ENCODE measurements at regions not wholly inside any gene's neighbourhood (a gene's known extent, or its start where the extent isn't known, plus 50 kb on each side); places are given as distances from the start of the nearest gene placed in this dataset.

DNA sequence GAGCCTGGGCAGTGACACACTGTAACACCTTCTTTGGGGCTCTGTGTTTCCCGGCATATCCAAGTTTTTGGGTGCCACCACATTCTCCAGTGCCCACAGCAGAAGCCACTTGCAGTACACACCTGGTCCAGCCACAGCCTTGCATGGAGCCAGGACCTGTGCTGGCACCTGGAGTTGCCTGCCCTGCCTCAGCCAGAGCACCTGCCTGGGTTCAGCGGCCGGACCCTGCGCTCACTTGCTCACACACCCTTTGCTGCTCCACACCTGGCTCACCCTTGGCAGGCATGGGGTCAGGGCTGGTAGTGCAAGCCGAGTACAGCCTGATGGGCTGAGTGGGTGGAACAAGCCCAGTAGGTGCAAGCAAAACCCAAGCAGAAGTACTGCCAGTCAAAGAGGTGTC is 1511.1 kb downstream of the TECRL start:
- H3K36me3 ChIP-seq (ENCODE audit: control insufficient read depth in 2 of 2, insufficient read depth in 2 of 2, low read length in 1 of 2): no peaks in the 10 kb centered on the region
- H3K27ac ChIP-seq (ENCODE audit: low read depth in 1 of 2, low read length in 1 of 2): no peak overlapping the region
- peaks cover 2 to 18% of the 10 kb centered on the region in 2 donors for H3K9me3 ChIP-seq (ENCODE audit: control insufficient read depth in 2 of 2, insufficient read depth in 1 of 2, low read length in 1 of 2)
- H3K27me3 ChIP-seq (ENCODE audit: control insufficient read depth in 2 of 2, insufficient read depth in 1 of 2, low read length in 1 of 2): no peaks in the 10 kb centered on the region
- no peak for DNase-seq (ENCODE audit: low read depth in 6 of 9, low spot score in 9 of 9)
- no peaks in the 10 kb centered on the region for H3K4me1 ChIP-seq (ENCODE audit: control insufficient read depth in 2 of 2, insufficient read depth in 2 of 2, low read length in 2 of 2)
- no peak overlapping the region for H3K4me3 ChIP-seq (ENCODE audit: low read length in 2 of 2)
- 79% methylated on average over 5 of the region's 5 CpGs for WGBS

DNA sequence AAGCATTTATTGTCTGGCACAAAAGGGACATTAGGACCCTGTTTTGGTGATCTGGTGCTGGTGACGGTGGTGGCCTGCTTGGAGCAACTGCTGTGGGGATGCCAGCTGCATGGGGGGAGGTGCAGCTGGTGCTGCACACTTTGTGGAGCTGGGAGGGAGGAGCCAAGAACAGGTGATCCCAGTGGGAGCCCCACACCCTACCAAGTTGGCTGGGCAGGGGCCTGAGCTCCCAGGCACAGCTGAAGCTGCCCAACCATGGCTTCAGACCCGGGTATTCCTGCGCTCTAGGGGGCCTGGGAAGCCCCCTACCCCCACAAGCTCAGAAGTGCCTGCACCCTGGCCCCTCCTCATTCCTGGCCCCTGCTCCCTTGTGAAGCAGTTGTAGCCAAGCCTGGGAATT is 1512.5 kb downstream of the TECRL start:
- 87% methylated on average over 3 of the region's 3 CpGs for whole genome bisulfite sequencing
- no peak for DNase-seq (ENCODE audit: low read depth in 6 of 9, low spot score in 9 of 9)
- no peaks in the 10 kb centered on the region for H3K36me3 ChIP-seq (ENCODE audit: control insufficient read depth in 2 of 2, insufficient read depth in 2 of 2, low read length in 1 of 2)
- no peaks in the 10 kb centered on the region for H3K27me3 ChIP-seq (ENCODE audit: control insufficient read depth in 2 of 2, insufficient read depth in 1 of 2, low read length in 1 of 2)
- no peaks in the 10 kb centered on the region for H3K4me1 ChIP-seq (ENCODE audit: control insufficient read depth in 2 of 2, insufficient read depth in 2 of 2, low read length in 2 of 2)
- H3K4me3 ChIP-seq (ENCODE audit: low read length in 2 of 2): no peak overlapping the region
- H3K9me3 ChIP-seq (ENCODE audit: control insufficient read depth in 2 of 2, insufficient read depth in 1 of 2, low read length in 1 of 2): peaks cover 2 to 18% of the 10 kb centered on the region in 2 donors
- no peak overlapping the region for H3K27ac ChIP-seq (ENCODE audit: low read depth in 1 of 2, low read length in 1 of 2)

DNA sequence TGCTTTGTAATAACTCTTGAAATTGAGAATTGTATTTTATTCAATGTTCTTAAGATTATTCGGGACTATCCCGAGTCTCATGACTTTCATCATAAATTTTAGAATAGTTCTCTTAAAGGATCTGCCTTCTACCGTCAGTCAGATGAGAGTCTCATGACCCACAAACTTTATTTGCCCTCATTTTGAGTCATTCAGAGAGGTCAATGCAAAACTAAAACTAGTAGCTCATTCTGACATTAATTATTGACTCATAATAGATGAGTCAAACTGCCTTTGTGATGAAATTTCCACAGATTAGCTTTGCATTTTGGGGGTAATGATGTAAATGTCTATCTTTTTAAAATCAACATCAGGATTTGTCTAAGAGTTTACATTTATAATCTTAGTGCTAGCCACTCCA is 1527.3 kb downstream of the TECRL start:
- Histone ChIP-seq H3K9me3 (ENCODE audit: control insufficient read depth in 2 of 2, insufficient read depth in 1 of 2, low read length in 1 of 2) (no peaks in the 10 kb centered on the region), H3K4me1 (ENCODE audit: control insufficient read depth in 2 of 2, insufficient read depth in 2 of 2, low read length in 2 of 2) (no peaks in the 10 kb centered on the region), H3K27me3 (ENCODE audit: control insufficient read depth in 2 of 2, insufficient read depth in 1 of 2, low read length in 1 of 2) (no peaks in the 10 kb centered on the region), H3K4me3 (ENCODE audit: low read length in 2 of 2) (no peak overlapping the region), H3K36me3 (ENCODE audit: control insufficient read depth in 2 of 2, insufficient read depth in 2 of 2, low read length in 1 of 2) (no peaks in the 10 kb centered on the region), H3K27ac (ENCODE audit: low read depth in 1 of 2, low read length in 1 of 2) (no peak overlapping the region)
- no peak for DNase-seq (ENCODE audit: low read depth in 6 of 9, low spot score in 9 of 9)
- 91% methylated on average over 3 of the region's 3 CpGs for WGBS

DNA sequence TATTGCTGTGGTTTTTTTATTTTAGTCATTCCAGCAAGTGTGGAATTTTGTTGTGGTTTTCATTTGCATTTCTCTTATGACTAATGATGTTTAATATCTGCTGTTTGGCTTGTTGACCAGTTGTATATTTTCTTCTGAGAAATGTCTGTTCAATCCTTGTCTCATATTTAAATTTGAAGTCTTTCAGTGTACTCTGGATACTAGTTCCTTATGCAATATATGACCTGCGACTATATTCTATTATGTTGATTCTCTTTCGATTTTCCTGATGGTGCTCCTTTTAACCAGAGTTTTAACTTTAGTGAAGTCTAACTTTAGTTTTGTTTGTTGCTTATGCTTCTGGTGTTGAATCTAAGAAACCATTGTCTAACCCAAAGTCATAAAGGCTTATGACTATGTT is 1528.0 kb downstream of the TECRL start:
- no peaks in the 10 kb centered on the region for H3K27me3 ChIP-seq (ENCODE audit: control insufficient read depth in 2 of 2, insufficient read depth in 1 of 2, low read length in 1 of 2)
- no peak overlapping the region for H3K4me3 ChIP-seq (ENCODE audit: low read length in 2 of 2)
- no peaks in the 10 kb centered on the region for H3K36me3 ChIP-seq (ENCODE audit: control insufficient read depth in 2 of 2, insufficient read depth in 2 of 2, low read length in 1 of 2)
- no peaks in the 10 kb centered on the region for H3K9me3 ChIP-seq (ENCODE audit: control insufficient read depth in 2 of 2, insufficient read depth in 1 of 2, low read length in 1 of 2)
- no peaks in the 10 kb centered on the region for H3K4me1 ChIP-seq (ENCODE audit: control insufficient read depth in 2 of 2, insufficient read depth in 2 of 2, low read length in 2 of 2)
- DNase-seq (ENCODE audit: low read depth in 6 of 9, low spot score in 9 of 9): no peak
- 91% methylated on average over 2 of the region's 2 CpGs for WGBS
- H3K27ac ChIP-seq (ENCODE audit: low read depth in 1 of 2, low read length in 1 of 2): no peak overlapping the region

DNA sequence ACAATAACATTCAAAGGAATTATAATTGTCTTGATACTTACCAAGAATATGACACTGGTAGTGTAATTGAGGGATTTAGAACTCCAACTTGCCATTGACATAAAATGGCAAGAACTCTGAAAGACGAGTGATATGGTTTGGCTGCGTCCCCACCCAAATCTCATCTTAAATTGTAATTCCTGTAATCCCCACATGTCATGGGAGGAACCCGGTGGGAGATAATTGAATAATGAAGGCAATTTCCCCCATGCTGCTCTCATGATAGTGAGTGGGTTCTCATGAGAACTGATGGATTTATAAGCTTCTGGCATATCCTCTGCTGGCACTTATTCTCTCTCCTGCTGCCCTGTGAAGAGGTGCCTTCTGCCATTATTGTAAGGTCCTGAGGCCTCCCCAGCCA is 1536.4 kb downstream of the TECRL start:
- 96% methylated on average over 3 of the region's 3 CpGs for WGBS
- no peak for DNase-seq (ENCODE audit: low read depth in 6 of 9, low spot score in 9 of 9)
- no peaks in the 10 kb centered on the region for H3K4me1 ChIP-seq (ENCODE audit: control insufficient read depth in 2 of 2, insufficient read depth in 2 of 2, low read length in 2 of 2)
- no peaks in the 10 kb centered on the region for H3K27me3 ChIP-seq (ENCODE audit: control insufficient read depth in 2 of 2, insufficient read depth in 1 of 2, low read length in 1 of 2)
- H3K4me3 ChIP-seq (ENCODE audit: low read length in 2 of 2): no peak overlapping the region
- no peaks in the 10 kb centered on the region for H3K9me3 ChIP-seq (ENCODE audit: control insufficient read depth in 2 of 2, insufficient read depth in 1 of 2, low read length in 1 of 2)
- H3K27ac ChIP-seq (ENCODE audit: low read depth in 1 of 2, low read length in 1 of 2): no peak overlapping the region
- H3K36me3 ChIP-seq (ENCODE audit: control insufficient read depth in 2 of 2, insufficient read depth in 2 of 2, low read length in 1 of 2): no peaks in the 10 kb centered on the region

DNA sequence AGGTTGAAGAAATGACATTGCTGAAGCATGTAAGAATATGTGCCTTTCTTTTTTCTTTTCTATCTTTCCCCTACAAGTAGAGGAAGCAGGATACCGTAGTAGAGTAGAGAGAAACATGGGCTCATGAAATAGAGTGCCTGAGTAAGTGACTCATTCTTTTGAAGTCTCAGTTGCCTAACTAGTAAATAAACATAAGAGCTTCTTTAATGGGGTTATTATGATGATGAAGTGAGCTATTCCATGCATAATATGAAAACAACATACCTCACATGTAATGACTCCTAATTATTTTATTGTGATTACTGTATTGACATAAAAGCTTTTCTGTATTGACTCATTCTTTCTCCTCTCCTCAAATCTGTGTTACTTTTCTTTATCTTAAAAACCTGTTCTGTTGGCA is 1538.2 kb downstream of the TECRL start:
- Histone ChIP-seq H3K9me3 (ENCODE audit: control insufficient read depth in 2 of 2, insufficient read depth in 1 of 2, low read length in 1 of 2) (no peaks in the 10 kb centered on the region), H3K36me3 (ENCODE audit: control insufficient read depth in 2 of 2, insufficient read depth in 2 of 2, low read length in 1 of 2) (no peaks in the 10 kb centered on the region), H3K4me1 (ENCODE audit: control insufficient read depth in 2 of 2, insufficient read depth in 2 of 2, low read length in 2 of 2) (no peaks in the 10 kb centered on the region), H3K4me3 (ENCODE audit: low read length in 2 of 2) (no peak overlapping the region), H3K27ac (ENCODE audit: low read depth in 1 of 2, low read length in 1 of 2) (no peak overlapping the region), H3K27me3 (ENCODE audit: control insufficient read depth in 2 of 2, insufficient read depth in 1 of 2, low read length in 1 of 2) (no peaks in the 10 kb centered on the region)
- WGBS: 82% methylated on average over 1 of the region's 1 CpG
- DNase-seq (ENCODE audit: low read depth in 6 of 9, low spot score in 9 of 9): no peak

DNA sequence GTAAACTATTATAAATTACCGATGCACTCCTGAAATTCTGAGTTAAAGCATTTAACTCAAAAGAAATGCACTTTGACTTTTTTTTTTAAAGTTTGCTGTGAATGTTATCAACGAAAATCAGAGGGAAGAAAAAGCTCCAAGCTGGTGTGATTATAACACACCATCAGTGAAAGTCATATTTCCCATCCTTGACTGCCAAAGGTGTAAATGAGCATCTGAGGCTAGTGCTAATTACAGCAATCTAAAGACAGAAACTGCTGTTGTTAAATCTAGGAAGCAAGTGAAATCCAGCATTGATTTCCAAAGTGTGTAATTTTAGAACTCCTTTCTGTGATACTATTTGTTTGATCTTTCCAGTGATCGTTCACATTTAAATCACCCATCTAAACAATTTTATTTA is 1538.8 kb downstream of the TECRL start:
- Histone ChIP-seq H3K9me3 (ENCODE audit: control insufficient read depth in 2 of 2, insufficient read depth in 1 of 2, low read length in 1 of 2) (no peaks in the 10 kb centered on the region), H3K36me3 (ENCODE audit: control insufficient read depth in 2 of 2, insufficient read depth in 2 of 2, low read length in 1 of 2) (no peaks in the 10 kb centered on the region), H3K4me3 (ENCODE audit: low read length in 2 of 2) (no peak overlapping the region), H3K27me3 (ENCODE audit: control insufficient read depth in 2 of 2, insufficient read depth in 1 of 2, low read length in 1 of 2) (no peaks in the 10 kb centered on the region), H3K4me1 (ENCODE audit: control insufficient read depth in 2 of 2, insufficient read depth in 2 of 2, low read length in 2 of 2) (no peaks in the 10 kb centered on the region), H3K27ac (ENCODE audit: low read depth in 1 of 2, low read length in 1 of 2) (no peak overlapping the region)
- no peak for DNase-seq (ENCODE audit: low read depth in 6 of 9, low spot score in 9 of 9)
- WGBS: 80% methylated on average over 3 of the region's 3 CpGs

DNA sequence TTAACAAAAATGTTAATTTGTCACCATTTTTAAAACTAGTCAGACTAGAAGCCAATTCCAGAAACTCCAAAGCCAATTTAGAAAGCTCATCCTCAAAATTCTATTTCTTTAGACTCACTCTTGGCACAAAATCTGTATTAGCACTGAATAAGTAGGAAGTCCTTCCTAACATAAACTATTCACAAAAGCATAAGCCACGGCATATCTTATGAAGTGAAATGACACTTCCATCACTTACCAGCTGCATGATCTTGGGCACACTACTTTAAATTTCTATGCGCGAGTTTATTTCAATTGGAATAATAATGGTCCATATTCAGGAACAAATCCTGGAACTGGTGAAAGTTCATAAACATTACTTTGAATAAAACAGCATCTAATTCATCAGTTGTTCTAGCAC is 1544.0 kb downstream of the TECRL start:
- Histone ChIP-seq H3K4me3 (ENCODE audit: low read length in 2 of 2) (no peak overlapping the region), H3K27me3 (ENCODE audit: control insufficient read depth in 2 of 2, insufficient read depth in 1 of 2, low read length in 1 of 2) (no peaks in the 10 kb centered on the region), H3K9me3 (ENCODE audit: control insufficient read depth in 2 of 2, insufficient read depth in 1 of 2, low read length in 1 of 2) (no peaks in the 10 kb centered on the region), H3K27ac (ENCODE audit: low read depth in 1 of 2, low read length in 1 of 2) (no peak overlapping the region), H3K36me3 (ENCODE audit: control insufficient read depth in 2 of 2, insufficient read depth in 2 of 2, low read length in 1 of 2) (no peaks in the 10 kb centered on the region), H3K4me1 (ENCODE audit: control insufficient read depth in 2 of 2, insufficient read depth in 2 of 2, low read length in 2 of 2) (no peaks in the 10 kb centered on the region)
- WGBS: 96% methylated on average over 3 of the region's 3 CpGs
- DNase-seq (ENCODE audit: low read depth in 6 of 9, low spot score in 9 of 9): no peak

DNA sequence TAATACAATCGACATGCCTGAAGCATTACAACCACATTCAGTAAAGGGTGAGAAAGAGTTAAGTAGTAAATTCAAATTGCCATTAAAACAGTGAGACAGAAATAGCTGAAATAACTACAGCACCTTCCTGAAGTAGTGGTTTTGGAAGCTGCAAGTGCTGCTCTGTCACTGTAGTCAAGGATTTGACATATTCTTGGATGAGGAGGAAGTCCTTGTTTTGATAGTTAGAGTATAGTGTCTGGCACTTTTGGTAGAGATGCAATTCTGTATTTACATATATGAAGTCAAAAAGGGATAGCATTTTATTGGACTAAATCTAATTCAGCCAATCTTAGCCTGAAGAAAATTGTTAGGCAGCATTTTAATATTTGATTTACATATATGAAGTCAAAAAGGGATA is 1559.6 kb downstream of the TECRL start:
- 63% methylated on average over 1 of the region's 1 CpG for WGBS
- Histone ChIP-seq H3K36me3 (ENCODE audit: control insufficient read depth in 2 of 2, insufficient read depth in 2 of 2, low read length in 1 of 2) (no peaks in the 10 kb centered on the region), H3K9me3 (ENCODE audit: control insufficient read depth in 2 of 2, insufficient read depth in 1 of 2, low read length in 1 of 2) (no peaks in the 10 kb centered on the region), H3K4me1 (ENCODE audit: control insufficient read depth in 2 of 2, insufficient read depth in 2 of 2, low read length in 2 of 2) (no peaks in the 10 kb centered on the region), H3K4me3 (ENCODE audit: low read length in 2 of 2) (no peak overlapping the region), H3K27me3 (ENCODE audit: control insufficient read depth in 2 of 2, insufficient read depth in 1 of 2, low read length in 1 of 2) (no peaks in the 10 kb centered on the region), H3K27ac (ENCODE audit: low read depth in 1 of 2, low read length in 1 of 2) (no peak overlapping the region)
- no peak for DNase-seq (ENCODE audit: low read depth in 6 of 9, low spot score in 9 of 9)

DNA sequence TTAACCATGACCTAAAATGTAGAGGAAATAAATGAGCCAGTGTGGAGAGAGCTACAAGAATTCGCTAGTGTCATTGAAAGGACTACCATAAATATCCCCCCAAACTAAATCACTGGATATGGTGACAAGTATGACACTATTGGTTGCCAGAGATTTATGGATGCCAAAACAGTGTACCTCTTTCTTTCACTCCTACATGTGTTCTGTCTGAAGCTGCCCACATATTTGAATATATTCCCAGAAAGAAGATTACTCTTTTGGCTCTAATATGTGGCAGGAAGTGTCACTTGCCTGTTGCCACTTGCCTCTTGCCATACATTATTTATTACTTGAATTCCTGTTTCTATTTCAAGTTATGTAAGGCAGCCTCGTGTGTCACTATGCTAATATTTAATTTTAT is 1573.6 kb downstream of the TECRL start:
- Histone ChIP-seq H3K27ac (ENCODE audit: low read depth in 1 of 2, low read length in 1 of 2) (no peak overlapping the region), H3K9me3 (ENCODE audit: control insufficient read depth in 2 of 2, insufficient read depth in 1 of 2, low read length in 1 of 2) (no peaks in the 10 kb centered on the region), H3K4me3 (ENCODE audit: low read length in 2 of 2) (no peak overlapping the region), H3K27me3 (ENCODE audit: control insufficient read depth in 2 of 2, insufficient read depth in 1 of 2, low read length in 1 of 2) (no peaks in the 10 kb centered on the region), H3K4me1 (ENCODE audit: control insufficient read depth in 2 of 2, insufficient read depth in 2 of 2, low read length in 2 of 2) (no peaks in the 10 kb centered on the region), H3K36me3 (ENCODE audit: control insufficient read depth in 2 of 2, insufficient read depth in 2 of 2, low read length in 1 of 2) (no peaks in the 10 kb centered on the region)
- no peak for DNase-seq (ENCODE audit: low read depth in 6 of 9, low spot score in 9 of 9)
- WGBS: 19% methylated on average over 2 of the region's 2 CpGs

All from thymus (tissue), 11 donors.